ENCODE measurements at regions not wholly inside any gene's neighbourhood (a gene's known extent, or its start where the extent isn't known, plus 50 kb on each side); places are given as distances from the start of the nearest gene placed in this dataset.

- Histone ChIP-seq H3K36me3 (no peaks in the 10 kb centered on the region), H3K9me3 (no peaks in the 10 kb centered on the region), H3K4me1 (no peaks in the 10 kb centered on the region), H3K9ac (ENCODE audit: low read depth in 2 of 2, low read length in 2 of 2) (no peak overlapping the region), H3K27me3 (no peaks in the 10 kb centered on the region), H3K27ac (no peak overlapping the region), H3K4me3 (no peak overlapping the region)
- DNase-seq, result no peak
- TF ChIP-seq CTCF (IDR thresholded peaks at IDR 0.05), result no peak
- intact Hi-C loops (cut with DNase I), result no loop called here
Measured at GRCh38 chr7:83798489-83798888, 149.6 kb upstream of the SEMA3E start.

- intact Hi-C loops (cut with DNase I), result no loop called here
- no peak for TF ChIP-seq CTCF (IDR thresholded peaks at IDR 0.05)
- DNase-seq, result no peak
- H3K9ac ChIP-seq (ENCODE audit: low read depth in 2 of 2, low read length in 2 of 2), result no peak overlapping the region
- H3K9me3 ChIP-seq, result no peaks in the 10 kb centered on the region
- H3K4me3 ChIP-seq, result no peak overlapping the region
- H3K36me3 ChIP-seq, result no peaks in the 10 kb centered on the region
- no peaks in the 10 kb centered on the region for H3K4me1 ChIP-seq
- no peak overlapping the region for H3K27ac ChIP-seq
- no peaks in the 10 kb centered on the region for H3K27me3 ChIP-seq
Measured at GRCh38 chr7:83796760-83797159, 147.8 kb upstream of the SEMA3E start.

- Histone ChIP-seq H3K9me3 (no peaks in the 10 kb centered on the region), H3K9ac (ENCODE audit: low read depth in 2 of 2, low read length in 2 of 2) (no peak overlapping the region), H3K27ac (no peak overlapping the region), H3K27me3 (no peaks in the 10 kb centered on the region), H3K36me3 (no peaks in the 10 kb centered on the region), H3K4me1 (no peaks in the 10 kb centered on the region), H3K4me3 (no peak overlapping the region)
- intact Hi-C loops (cut with DNase I), result no loop called here
- no peak for TF ChIP-seq CTCF (IDR thresholded peaks at IDR 0.05)
- no peak for DNase-seq
Measured at GRCh38 chr7:83794829-83795228, 145.9 kb upstream of the SEMA3E start.

GRCh38 chr7:83793558-83793957 lies 144.6 kb upstream of the SEMA3E start:
- Histone ChIP-seq H3K9me3 (no peaks in the 10 kb centered on the region), H3K36me3 (no peaks in the 10 kb centered on the region), H3K27me3 (no peaks in the 10 kb centered on the region), H3K27ac (no peak overlapping the region), H3K9ac (ENCODE audit: low read depth in 2 of 2, low read length in 2 of 2) (no peak overlapping the region), H3K4me1 (no peaks in the 10 kb centered on the region), H3K4me3 (no peak overlapping the region)
- intact Hi-C loops (cut with DNase I), result no loop called here
- no peak for DNase-seq
- TF ChIP-seq CTCF (IDR thresholded peaks at IDR 0.05), result no peak

- no peaks in the 10 kb centered on the region for H3K36me3 ChIP-seq
- no peak overlapping the region for H3K9ac ChIP-seq (ENCODE audit: low read depth in 2 of 2, low read length in 2 of 2)
- intact Hi-C loops (cut with DNase I), result no loop called here
- no peaks in the 10 kb centered on the region for H3K9me3 ChIP-seq
- no peak overlapping the region for H3K4me3 ChIP-seq
- TF ChIP-seq CTCF (IDR thresholded peaks at IDR 0.05), result no peak
- no peak overlapping the region for H3K27ac ChIP-seq
- no peaks in the 10 kb centered on the region for H3K27me3 ChIP-seq
- DNase-seq, result no peak
- H3K4me1 ChIP-seq, result no peaks in the 10 kb centered on the region
Measured at GRCh38 chr7:83791737-83792136, 142.8 kb upstream of the SEMA3E start.

- TF ChIP-seq CTCF (IDR thresholded peaks at IDR 0.05), result no peak
- intact Hi-C loops (cut with DNase I), result no loop called here
- no peak overlapping the region for H3K4me3 ChIP-seq
Measured at GRCh38 chr7:83786858-83787257, 137.9 kb upstream of the SEMA3E start.

More at GRCh38 chr7:83786858-83787257, 137.9 kb upstream of the SEMA3E start:
- no peak for DNase-seq
- H3K9ac ChIP-seq (ENCODE audit: low read depth in 2 of 2, low read length in 2 of 2), result no peak overlapping the region
- no peaks in the 10 kb centered on the region for H3K27me3 ChIP-seq
- H3K9me3 ChIP-seq, result no peaks in the 10 kb centered on the region
- H3K36me3 ChIP-seq, result no peaks in the 10 kb centered on the region
- no peak overlapping the region for H3K27ac ChIP-seq
- H3K4me1 ChIP-seq, result no peaks in the 10 kb centered on the region
